Inflammatory macrophage treated with lipopolysaccharide for 1 hour (primary cell): ENCODE measurements at regions not wholly inside any gene's neighbourhood (a gene's known extent, or its start where the extent isn't known, plus 50 kb on each side); places are given as distances from the start of the nearest gene placed in this dataset.

Source experiments
- DNase-seq, 2 donors: peaks; one replicate each; pipeline ENCODE4 v3.0.0-alpha.2; 2020 to 2022

DNA sequence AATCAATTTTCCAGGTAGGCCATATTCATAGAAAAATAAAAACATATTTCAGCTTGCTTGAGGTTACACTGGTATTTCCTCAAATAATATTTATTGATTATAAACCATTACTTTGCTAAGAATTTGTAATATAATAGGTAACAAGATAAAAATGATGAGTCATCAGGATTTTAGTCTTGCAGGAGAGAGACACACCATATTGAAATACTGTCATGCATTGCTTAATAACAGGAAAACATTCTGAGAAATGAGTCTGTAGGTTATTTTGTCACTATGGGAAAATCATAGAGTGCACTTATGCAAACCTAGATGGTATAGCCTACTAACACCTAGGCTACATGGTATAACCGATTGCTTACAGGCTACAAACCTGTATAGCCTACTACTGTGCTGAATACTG is 990.5 kb downstream of the OTOL1 start:
- DNase-seq = no peak

DNA sequence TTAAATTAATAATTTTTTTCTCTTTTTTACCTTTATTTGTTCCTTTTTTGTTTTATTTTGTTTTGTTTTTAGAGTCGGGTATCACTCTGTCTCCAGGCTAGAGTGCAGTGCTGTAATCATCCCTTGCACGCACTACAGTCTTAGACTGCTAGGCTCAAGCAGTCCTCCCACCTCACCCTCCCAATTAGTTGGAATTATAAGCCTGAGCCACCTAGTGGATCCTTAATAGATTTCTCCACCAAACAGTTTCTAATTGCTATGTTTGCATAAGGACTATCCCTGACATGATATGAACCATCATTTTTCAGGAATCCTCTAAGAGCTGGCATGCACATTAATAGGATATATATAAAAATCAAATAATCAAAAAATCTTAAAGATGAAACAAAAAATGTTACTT is 993.2 kb downstream of the OTOL1 start:
- DNase-seq = no peak

DNA sequence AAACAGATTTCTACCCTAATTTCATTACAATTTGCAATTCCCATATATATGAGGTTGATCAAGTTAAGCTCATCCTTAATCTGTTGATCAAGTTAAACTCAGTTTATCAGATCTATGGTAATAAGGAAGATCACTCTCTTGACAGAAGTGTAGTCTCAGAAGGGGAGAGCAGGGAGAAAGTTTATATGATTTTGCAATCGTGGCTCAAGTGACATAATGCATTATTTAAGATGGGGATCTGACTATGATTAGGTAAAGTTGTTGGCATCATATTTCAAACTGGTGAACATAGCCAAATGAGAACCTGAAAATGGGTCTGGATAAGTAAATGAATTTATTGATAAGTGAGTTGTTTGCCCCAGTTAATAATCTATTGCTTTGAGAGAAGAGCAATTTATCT is 995.3 kb downstream of the OTOL1 start:
- DNase-seq = no peak

DNA sequence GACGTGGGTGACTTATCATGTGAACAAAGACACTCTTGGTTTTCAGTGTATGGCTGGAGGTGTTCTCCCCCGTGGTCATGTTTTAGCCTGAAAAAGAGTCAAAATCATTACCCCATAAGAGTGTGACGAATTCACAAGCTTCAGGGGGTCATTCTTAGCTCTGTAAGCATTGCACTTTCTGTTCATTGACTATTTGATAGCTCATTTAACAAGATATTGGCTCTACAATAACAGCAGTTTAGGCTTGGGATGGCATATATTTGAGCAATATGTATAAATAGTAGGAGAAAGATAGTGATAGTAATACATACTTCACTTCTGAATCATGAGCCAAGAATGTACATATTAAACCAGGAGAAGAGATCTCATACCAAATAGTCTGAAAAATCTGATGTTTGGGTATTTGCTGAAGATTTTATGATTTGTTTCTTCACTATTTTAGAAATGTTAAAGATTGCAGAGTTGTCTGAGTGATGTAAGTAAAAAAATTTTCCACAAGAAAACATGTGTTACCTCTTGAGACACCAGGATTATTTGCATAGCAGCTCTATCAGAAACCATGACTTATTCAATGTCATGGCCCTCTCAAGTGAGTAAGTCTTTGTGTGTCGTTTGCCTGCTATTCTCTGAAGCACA is 996.0 kb downstream of the OTOL1 start:
- DNase-seq = no peak

DNA sequence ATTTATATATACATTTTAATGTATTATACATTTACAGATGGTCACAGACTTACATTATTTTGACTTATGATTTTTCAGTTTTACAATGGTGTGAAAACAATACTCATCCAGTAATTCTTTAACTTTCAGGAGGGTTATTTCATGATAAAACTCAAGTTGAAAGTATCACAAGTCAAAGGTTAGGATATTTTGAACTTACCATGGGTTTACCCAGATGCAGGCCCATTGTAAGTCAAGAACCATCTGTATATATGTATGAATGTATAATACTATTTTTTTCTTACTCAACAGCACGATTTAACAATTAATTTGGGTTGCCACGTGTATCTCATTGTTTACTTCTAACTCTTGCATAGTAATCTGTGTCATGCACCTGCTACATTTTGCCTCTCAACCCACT is 1002.0 kb downstream of the OTOL1 start:
- no peak for DNase-seq

DNA sequence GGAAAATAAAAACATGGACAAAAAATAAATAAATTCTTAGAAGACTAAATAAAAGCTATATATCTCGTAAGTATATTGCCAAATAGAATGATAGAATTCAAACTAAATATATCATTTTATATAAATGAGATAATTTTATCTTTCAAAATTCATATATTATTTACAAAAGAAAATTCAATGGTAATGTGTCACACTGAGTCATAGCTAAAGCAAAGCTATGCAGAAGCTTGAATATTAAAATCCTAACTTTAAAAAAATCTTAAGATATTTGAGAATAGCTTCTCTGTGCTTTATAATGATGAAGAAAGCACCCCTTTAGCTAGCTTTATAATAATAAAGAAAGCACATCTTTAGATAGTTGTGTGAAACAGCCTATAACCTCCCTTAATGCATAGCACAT is 1010.8 kb downstream of the OTOL1 start:
- DNase-seq = no peak

DNA sequence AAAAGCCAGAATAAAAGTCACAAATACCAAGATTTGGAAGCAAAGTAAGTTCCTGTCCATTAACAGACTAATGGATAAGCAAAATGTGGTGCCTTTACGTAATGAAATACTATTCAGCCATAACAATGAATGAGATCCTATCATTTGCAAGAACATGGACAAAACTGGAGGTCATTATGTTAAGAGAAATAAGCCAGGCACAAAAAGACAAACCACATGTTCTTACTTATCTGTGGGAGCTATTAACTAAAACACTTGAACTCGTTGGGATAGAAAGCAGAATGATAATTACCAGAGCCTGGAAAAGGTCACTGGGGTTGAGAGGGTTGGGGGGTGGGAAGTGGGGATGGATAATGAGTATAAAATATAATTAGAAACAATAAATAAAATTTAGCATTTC is 1015.9 kb downstream of the OTOL1 start:
- DNase-seq = no peak

DNA sequence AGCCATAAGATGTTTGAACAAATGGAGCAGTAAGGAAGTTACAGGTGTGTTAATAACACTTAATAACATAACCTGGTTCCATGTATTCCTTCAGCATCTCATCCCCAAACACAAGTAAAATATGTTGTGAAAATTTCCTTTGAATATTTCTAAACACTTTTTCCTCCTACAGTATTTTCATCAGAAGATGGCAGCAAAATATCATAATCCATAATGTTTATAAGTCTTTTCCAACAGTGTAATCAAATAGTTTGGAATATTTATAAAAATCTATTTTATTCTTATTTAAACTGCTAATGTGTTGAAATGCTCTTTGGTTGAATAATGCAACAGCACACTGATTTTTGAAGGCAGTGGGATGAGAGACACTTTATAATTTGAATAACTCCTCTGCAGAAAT is 1020.5 kb downstream of the OTOL1 start:
- DNase-seq = no peak

DNA sequence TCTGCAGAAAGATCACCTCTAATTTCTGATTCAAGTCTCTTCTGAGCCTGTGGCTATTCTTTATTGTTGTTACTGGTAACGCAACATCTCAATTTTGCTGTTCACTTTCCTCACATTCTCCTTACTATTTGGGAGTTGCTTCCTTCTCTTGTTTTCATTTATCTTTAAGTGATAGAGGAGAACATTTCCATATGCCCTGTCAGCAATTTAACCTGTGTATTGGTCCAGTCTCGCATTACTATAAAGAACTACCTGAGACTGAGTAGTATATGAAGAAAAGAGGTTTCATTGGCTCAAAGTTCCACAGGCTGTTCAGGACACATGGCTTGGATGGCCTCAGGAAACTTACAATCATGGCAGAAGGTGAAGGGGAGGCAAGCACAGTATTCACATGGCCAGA is 1025.1 kb downstream of the OTOL1 start:
- no peak for DNase-seq

DNA sequence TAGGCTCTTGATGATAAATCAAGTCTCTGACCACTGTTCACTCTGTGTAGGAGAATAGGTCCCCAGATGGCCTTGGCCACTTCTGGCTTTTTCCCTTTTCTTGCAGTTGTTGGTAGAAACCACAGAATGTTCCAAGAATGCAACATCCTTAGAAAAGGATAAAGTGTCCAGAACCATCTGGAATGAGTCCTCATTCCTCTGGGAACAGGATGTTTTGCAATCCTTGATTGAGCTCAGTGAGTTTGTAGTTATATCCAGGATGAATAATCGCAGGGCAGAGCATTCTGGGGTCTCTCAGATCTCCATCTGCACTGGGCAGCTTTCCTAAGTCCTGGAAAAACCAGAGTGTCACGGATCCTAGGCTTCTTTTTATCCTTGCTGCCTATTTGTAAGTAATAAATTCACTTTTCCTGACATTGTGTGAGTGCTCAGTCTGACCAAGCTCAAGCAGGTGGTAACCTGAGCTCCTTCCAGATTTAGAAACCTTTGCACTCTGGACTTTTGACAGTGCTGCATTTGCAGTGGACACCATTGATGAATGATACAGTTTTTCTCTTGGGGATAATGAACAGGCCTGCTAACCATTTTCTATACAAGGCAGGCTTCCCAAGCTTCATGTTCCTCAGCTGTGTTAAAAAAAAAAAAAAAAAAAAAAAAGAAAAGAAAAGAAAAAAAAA is 1028.6 kb downstream of the OTOL1 start:
- no peak for DNase-seq

DNA sequence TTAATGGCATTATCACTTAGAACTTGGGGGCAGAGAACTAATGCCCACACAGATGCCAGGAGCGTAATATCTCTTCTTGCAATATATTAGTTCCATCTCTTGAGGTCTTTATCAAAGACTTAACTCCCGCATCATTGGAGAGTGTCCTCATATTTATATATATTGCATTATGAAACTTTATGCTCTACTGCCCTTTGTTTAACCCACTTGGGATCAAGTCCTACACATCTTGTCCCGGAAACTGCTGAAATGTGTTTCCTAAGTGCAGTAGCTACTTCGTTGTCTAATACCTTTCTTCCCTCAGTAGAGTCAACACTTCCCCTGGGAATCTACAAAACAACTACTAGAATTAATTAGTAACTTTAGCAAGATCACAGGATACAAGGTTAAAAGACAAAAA is 1029.2 kb downstream of the OTOL1 start:
- no peak for DNase-seq

DNA sequence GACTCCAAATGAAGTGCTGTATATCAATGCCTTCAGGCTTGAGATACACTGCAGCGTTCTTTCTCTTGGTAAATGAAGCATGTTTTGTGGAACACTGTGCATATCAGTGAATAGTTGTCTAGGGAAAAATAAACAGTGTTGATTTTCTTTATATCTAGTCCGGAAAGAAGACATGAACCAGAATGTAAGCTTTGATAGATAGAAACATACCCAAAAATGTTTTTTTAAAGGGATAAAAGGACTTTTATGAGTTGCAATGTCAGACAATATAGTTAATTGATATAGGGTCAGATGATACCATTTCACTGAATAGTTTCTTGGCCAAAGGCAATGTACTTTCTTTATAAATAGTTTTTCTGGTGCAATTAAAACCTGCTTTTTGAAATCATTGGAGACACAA is 1037.8 kb downstream of the OTOL1 start:
- DNase-seq = no peak

DNA sequence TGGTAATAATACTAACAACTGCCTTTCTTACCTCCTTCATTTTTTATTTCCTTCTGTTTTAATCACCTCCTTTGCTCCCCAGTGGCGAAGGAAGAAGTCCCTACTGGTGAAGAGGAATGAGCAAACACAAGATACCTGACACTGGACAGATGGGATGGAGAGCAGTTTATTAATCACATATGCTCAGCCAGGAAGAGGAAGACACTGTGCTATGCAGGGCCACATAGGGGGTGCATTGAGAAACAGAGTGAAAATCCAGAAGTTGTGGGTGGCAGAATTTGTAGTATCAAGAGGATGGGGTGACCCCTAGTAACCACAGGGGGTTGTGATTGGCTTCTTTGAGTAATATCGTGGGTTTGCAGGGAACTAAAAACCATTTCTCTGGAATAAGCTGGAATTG is 1041.9 kb downstream of the OTOL1 start:
- no peak for DNase-seq

DNA sequence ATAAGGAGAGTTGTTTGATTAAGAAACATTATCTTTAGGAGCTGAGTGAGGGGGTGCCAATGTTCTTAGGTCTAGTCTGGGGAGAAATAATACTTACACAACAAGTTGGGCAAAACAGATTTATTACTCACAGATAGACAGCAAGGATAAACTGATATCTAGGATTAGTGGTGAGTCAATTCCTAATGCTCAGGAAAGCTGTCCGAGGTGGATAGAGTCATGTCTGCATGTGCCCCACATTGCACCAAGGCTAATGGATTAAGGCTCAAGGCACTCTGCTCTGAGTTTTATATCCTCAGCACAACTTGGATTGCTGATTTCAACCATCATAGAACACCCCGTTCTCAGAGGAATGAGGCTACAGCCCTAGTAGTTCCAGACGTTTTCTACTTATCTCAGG is 1042.3 kb downstream of the OTOL1 start:
- DNase-seq = no peak

DNA sequence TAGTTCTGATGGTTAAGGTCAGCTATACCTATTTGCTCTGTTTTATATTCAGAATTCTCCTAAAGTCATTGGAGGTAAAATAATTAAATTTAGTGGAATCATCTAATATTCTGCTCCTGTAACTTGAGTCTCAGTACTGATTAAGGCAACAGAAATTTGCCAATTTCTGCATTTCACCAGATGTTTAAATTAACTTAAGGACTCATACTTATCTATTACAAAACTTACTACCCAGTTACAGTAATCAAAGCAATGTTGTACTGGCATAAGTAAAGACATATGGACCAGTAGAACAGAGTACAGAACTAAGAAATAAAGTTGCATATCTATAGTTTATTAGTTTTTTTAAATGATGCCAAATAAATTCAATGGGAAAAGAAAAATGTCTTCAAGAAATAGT is 1043.8 kb downstream of the OTOL1 start:
- no peak for DNase-seq

DNA sequence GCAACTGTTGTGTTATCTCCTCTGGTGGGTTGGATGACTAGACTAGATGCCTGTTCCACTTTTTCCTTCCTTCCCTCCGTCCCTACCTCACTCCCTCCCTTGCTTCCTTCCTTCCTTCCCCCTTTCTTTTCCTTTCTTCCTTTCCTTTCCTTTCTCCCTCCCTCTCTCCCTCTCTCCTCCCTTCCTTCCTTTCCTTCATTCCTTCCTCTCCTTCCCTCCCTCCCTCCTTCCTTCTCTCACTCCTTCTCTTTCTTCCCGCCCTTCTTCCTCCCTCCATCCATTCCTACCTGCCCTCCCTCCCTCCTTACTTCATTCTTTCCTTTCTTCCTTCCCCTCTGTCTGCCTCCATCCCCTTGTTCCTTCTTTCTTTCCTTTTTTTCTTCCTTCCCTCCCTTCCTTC is 1045.3 kb downstream of the OTOL1 start:
- no peak for DNase-seq

DNA sequence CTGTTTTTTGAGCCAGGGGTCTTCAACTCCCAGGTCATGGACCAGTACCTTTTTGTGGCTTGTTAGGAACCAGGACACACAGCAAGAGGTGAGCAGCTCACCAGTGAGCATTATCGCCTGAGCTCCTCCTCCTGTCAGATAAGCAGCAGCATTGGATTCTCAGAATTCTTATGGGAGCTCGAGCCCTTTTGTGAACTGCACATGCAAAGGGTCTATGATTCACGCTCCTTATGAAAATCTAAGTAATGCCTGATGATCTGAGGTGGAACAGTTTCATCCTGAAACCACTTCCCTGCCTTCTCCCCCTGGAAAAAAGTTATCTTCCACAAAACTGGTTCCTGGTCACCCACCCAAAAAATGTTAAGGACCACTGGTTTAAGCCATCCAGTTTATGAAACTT is 1047.6 kb downstream of the OTOL1 start:
- no peak for DNase-seq

DNA sequence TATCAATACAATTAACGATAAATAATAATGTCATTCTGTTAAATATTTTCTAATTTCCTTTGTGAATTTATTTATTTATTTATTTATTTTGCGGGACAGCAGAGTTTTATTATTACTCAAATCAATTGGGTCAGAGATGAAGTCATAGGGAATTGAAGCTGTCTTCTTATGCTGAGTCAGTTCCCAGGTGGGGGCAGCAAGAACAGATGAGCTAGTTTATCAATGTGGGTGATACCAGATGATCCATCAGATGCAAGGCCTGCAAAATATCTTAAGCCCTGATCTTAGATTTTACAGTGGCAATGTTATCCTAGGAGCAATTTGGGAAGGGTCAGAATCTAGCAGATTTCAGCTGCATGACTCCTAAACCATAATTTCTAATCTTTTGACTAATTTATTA is 1050.3 kb downstream of the OTOL1 start:
- no peak for DNase-seq

DNA sequence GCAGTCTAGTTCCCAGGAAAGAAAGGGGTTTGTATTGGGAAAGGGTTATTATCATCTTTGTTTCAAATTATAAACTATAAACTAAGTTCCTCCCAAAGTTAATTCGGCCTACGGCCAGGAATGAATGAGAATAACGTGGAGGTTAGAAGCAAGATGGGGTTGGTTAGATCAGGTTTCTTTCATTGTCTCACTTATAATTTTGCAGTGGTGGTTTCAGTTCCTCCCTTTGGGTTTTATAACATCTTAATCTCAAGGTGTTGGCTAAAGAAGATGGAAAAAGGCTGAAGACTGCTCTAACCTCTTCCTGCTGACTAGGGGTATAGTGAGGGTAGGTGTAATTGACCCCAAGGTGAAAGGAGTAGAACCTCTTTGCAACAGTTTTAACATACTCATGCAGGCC is 1050.7 kb downstream of the OTOL1 start:
- no peak for DNase-seq

DNA sequence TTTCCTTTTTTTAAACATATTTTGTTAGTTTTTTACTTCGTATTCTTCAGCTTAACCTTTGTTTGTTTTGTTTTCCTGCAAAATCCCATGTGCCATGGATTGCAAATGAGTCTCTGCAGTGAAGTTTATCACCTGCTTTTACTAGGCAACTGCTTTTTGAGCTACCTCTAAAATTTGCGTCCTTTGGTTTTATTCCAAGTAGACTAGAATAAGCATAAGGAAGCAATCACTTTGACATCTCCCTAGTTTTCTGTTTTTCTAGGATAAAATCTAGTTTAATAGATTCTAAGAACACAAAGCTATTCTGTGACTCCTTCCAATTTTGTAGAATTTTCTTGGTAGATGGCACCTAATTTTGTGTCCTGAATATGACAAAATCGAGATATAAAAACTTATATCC is 1059.2 kb downstream of the OTOL1 start:
- DNase-seq = no peak

DNA sequence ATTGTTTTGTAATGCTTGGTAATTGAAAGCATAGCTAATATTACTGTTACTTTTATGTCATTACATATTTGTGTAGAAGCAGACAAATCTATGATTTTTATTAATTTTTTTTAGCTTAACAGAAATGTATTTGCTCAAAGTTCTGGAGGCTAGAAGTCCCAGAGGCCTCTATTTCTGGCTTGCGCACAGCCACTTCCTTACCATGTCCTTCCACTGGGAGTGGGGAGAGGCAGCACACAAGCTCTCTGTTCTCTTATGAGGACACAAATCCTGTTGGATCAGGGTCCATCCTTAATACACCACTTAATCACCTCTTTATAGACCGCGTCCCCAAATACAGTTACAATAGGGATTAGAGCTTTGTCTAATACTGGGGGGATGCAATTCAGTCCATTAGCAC is 1061.4 kb downstream of the OTOL1 start:
- DNase-seq = no peak

DNA sequence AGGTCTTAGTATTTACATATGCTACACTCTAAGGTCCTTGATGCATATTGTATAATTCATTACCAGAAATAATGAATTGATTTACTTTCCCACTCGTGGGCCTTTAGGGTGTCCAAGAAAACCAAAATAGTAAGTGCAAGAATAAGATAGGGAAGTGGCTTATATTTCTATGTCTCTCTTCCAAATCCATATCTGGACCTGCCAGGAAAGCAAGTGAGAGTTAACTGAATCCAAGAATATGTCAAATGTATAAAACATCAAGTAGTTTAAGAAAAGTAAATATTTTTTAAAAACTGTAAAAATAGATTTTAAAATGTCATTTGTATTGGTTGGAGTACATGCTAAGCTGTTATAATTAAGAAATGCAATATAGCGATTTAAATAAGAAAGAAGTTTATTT is 1072.1 kb downstream of the OTOL1 start:
- no peak for DNase-seq

DNA sequence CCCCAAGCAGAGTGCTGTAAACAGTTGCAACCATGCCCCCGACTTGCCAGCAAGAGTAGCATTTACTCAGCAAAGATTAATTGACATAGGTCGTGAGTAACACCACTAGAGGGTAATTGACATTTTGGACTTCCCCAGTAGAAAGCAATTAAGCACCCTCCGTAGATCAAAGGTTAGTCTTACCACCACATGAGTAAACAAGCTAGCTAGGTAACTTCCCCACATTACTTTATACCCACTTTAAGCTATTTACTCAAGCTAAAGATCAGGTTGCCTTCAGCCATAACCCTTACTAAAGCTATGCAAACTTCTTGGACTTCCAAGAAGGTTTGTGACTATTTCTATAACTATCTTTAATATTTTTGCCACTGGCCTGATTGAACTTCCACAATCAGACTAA is 1072.7 kb downstream of the OTOL1 start:
- no peak for DNase-seq

DNA sequence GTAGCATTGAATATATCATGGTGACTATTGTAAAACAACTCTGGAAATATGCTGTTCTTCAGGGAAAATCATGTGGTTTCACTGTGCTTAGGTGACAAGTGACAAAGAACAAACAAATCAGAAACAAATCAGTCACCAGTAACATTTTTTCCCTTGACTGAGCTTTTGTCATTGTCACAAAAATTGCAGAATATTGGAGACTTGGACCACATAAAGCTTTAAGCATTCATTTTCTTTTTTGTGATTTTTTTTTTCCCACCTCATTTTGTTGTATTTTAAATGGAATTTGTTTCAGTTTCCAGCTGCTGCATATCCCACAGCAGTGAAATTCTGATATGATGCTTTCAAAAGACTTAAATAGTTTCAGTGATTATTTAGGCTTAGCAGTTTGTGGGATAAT is 1088.4 kb downstream of the OTOL1 start:
- no peak for DNase-seq

DNA sequence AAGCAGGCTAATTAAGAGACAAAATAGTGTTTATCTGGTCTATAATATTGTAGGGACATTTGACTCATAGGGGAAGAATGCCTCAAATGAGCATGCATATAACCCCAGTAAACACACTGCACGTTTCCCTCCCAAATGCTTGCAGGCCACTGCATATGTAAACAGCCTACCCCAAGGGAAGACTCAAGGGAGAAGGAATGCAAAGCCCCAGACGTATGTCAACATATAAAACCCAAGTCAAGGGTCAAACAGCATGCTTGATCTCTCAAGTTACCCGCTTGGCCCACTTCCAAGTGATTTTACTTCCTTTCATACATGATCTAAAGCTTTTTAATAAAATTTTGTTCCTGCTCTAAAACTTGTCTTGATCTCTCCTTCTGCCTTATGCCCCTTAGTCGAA is 1090.0 kb downstream of the OTOL1 start:
- no peak for DNase-seq
